ENCODE measurements at regions not wholly inside any gene's neighbourhood (a gene's known extent, or its start where the extent isn't known, plus 50 kb on each side); places are given as distances from the start of the nearest gene placed in this dataset.

DNA sequence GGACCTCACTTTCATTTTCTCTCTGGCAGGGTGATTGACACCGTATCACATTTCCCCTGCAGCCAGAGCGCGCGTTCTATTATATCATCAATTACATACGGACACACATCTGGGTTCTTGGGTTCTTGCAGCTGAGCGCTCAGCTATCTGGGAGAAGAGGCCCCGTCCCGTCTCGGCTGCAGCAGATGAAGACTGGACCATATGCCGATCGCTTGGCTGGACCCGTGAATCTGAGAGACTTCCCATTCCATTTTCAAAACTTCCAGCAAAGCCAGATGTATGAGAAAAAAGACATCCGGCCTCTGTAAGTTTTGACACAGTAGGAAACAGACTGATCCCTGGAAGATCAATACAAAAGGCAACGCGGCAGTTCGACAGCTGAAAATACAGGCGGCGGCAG is 99.8 kb downstream of the JCAD start:
- TF ChIP-seq MXI1 (IDR thresholded peaks at IDR 0.05; ENCODE audit: low read depth, low read length): no peak
- TF ChIP-seq SIN3A (IDR thresholded peaks at IDR 0.05; ENCODE audit: borderline replicate concordance, low read depth, low read length): no peak
- TF ChIP-seq, protein P1, sequence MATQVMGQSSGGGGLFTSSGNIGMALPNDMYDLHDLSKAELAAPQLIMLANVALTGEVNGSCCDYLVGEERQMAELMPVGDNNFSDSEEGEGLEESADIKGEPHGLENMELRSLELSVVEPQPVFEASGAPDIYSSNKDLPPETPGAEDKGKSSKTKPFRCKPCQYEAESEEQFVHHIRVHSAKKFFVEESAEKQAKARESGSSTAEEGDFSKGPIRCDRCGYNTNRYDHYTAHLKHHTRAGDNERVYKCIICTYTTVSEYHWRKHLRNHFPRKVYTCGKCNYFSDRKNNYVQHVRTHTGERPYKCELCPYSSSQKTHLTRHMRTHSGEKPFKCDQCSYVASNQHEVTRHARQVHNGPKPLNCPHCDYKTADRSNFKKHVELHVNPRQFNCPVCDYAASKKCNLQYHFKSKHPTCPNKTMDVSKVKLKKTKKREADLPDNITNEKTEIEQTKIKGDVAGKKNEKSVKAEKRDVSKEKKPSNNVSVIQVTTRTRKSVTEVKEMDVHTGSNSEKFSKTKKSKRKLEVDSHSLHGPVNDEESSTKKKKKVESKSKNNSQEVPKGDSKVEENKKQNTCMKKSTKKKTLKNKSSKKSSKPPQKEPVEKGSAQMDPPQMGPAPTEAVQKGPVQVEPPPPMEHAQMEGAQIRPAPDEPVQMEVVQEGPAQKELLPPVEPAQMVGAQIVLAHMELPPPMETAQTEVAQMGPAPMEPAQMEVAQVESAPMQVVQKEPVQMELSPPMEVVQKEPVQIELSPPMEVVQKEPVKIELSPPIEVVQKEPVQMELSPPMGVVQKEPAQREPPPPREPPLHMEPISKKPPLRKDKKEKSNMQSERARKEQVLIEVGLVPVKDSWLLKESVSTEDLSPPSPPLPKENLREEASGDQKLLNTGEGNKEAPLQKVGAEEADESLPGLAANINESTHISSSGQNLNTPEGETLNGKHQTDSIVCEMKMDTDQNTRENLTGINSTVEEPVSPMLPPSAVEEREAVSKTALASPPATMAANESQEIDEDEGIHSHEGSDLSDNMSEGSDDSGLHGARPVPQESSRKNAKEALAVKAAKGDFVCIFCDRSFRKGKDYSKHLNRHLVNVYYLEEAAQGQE (IDR thresholded peaks at IDR 0.05; ENCODE audit: low read depth, low read length): no peak
- TF ChIP-seq POLR2AphosphoS5 (IDR thresholded peaks at IDR 0.05; ENCODE audit: low read depth, low read length): no peak

Data from SK-N-SH (cell line).